ENCODE measurements at regions not wholly inside any gene's neighbourhood (a gene's known extent, or its start where the extent isn't known, plus 50 kb on each side); places are given as distances from the start of the nearest gene placed in this dataset.

DNA sequence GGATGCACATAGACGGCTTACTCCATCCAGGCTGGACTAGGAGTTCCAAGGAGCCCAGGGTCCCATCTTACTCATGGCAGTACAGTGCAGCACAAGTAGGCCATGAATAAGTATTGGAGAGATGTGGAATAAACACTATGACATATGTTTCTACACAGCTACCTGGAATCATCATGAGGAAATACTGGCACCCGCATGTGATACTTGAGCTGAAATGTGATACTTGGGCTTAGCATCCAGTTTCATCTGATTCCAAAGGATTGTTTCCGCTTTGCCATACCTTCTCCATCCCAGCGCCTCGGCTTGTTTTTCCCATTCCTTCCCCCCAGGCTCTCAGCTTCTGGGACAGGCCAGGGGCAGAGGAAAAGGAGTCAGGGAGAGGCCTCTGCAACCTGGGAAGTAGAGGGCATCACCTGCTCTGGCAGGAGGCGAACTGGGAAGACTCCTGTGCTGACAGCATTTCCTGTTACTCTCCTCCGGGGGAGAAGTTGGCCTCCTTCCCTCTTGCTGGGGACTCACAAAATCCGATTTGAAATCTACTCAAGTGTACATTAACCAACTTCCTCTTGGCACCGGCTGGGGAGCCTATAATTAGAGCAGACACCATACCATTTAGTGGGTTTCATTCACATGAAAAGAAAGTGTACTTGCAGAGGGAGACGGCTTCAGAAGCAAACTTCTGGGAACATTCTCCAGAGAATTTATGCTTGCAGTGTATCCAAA, 187.8 kb downstream of the MIAT start:
- TF ChIP-seq, protein P1, sequence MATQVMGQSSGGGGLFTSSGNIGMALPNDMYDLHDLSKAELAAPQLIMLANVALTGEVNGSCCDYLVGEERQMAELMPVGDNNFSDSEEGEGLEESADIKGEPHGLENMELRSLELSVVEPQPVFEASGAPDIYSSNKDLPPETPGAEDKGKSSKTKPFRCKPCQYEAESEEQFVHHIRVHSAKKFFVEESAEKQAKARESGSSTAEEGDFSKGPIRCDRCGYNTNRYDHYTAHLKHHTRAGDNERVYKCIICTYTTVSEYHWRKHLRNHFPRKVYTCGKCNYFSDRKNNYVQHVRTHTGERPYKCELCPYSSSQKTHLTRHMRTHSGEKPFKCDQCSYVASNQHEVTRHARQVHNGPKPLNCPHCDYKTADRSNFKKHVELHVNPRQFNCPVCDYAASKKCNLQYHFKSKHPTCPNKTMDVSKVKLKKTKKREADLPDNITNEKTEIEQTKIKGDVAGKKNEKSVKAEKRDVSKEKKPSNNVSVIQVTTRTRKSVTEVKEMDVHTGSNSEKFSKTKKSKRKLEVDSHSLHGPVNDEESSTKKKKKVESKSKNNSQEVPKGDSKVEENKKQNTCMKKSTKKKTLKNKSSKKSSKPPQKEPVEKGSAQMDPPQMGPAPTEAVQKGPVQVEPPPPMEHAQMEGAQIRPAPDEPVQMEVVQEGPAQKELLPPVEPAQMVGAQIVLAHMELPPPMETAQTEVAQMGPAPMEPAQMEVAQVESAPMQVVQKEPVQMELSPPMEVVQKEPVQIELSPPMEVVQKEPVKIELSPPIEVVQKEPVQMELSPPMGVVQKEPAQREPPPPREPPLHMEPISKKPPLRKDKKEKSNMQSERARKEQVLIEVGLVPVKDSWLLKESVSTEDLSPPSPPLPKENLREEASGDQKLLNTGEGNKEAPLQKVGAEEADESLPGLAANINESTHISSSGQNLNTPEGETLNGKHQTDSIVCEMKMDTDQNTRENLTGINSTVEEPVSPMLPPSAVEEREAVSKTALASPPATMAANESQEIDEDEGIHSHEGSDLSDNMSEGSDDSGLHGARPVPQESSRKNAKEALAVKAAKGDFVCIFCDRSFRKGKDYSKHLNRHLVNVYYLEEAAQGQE (IDR thresholded peaks at IDR 0.05; ENCODE audit: insufficient read depth in 1 of 2, low read depth in 2 of 2, low read length in 2 of 2), result no peak
- no peak for TF ChIP-seq SIN3A (IDR thresholded peaks at IDR 0.05; ENCODE audit: borderline replicate concordance, insufficient read depth, low read length)

Measured in PFSK-1 (cell line).